ENCODE measurements at regions not wholly inside any gene's neighbourhood (a gene's known extent, or its start where the extent isn't known, plus 50 kb on each side); places are given as distances from the start of the nearest gene placed in this dataset.

DNA sequence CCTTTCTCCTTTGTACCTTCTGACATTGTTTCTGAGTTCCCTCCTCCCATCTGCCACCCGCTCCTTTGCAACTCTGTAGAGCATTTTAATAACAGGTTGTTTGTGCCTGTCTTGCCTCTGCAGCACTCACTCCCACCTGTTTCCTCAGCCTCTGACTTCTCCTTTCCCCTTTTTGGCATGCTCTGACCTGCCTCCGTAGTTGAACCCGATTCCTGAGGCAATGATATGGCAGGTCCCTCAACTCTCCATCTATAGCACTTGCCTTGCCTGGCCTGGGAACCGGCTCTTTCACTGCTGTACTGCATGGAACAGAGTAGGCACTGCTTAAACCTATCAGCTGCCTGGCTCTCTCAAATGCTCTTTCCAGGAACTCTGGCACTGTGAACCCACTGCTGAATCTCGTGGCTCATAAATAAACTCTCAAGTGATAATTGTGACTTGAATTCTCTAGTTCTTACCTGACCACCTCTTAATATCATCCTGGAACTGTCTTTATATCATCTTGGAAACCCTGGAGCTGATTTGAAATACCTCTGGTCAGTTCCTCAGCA, 50.3 kb downstream of the UTRN start:
- TF ChIP-seq, protein P1, sequence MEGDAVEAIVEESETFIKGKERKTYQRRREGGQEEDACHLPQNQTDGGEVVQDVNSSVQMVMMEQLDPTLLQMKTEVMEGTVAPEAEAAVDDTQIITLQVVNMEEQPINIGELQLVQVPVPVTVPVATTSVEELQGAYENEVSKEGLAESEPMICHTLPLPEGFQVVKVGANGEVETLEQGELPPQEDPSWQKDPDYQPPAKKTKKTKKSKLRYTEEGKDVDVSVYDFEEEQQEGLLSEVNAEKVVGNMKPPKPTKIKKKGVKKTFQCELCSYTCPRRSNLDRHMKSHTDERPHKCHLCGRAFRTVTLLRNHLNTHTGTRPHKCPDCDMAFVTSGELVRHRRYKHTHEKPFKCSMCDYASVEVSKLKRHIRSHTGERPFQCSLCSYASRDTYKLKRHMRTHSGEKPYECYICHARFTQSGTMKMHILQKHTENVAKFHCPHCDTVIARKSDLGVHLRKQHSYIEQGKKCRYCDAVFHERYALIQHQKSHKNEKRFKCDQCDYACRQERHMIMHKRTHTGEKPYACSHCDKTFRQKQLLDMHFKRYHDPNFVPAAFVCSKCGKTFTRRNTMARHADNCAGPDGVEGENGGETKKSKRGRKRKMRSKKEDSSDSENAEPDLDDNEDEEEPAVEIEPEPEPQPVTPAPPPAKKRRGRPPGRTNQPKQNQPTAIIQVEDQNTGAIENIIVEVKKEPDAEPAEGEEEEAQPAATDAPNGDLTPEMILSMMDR (IDR thresholded peaks at IDR 0.05; ENCODE audit: extremely low read depth, missing control alignments) = no peak
- no peak for DNase-seq (ENCODE audit: low spot score)

DNA sequence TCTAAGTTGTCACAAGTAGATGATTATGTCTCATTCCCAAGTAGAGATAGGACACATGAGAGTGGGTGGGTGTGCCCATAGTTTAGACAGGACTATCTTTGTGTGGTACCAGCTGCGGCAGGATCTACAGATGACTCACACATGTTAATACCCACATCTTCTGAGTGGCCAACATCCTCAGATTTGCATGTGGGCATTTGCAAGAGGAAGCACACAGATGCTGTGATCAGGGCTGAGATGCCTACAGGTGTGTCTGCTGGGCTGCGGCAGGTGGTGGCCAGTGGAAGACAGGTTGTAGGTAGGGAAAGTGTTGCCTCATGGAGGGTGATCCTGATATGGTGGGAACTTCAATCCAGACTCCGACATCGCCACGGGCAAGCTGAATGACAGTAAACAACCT, 50.8 kb downstream of the UTRN start:
- DNase-seq (ENCODE audit: low spot score) = no peak
- TF ChIP-seq, protein P1 (IDR thresholded peaks at IDR 0.05; ENCODE audit: extremely low read depth, missing control alignments) = no peak

DNA sequence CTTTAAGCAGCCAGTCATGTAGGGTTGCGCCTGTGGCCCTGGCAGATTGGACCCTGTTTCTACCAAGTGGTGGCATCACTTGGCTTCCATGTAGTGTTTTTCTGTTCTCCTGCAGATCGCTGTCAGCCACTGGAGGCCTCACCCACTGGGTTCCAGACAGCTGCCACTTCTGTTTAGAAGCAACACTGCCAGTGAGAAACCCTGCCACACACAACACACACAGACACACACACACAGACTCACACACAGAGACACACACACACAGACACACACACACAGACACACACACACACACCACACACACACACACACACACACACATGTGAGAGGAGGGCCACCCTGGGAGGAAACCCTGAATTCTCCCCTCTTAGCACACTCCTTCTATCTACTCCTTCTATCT, 51.8 kb downstream of the UTRN start:
- no peak for DNase-seq (ENCODE audit: low spot score)
- TF ChIP-seq, protein P1 (IDR thresholded peaks at IDR 0.05; ENCODE audit: extremely low read depth, missing control alignments) = no peak

DNA sequence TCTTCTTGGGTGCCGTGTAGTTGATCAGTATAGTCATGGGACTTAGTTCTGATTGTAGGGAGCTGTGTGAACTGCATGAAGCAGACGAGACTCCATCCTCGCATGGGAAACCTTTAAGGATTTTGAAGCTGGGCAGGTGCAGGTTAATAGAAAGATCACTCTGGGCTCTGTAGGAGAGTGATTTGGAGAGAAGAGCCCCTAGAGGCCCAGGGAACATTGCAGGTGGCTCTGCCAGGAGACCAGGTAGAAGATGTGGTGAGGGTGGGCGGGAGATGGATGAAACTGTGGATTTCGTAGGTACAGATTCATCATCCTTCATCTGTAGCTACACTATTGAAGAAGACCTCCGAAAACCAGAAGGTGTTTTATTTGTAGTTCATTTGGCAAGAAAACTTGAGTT, 53.3 kb downstream of the UTRN start:
- no peak for DNase-seq (ENCODE audit: low spot score)
- TF ChIP-seq, protein P1 (IDR thresholded peaks at IDR 0.05; ENCODE audit: extremely low read depth, missing control alignments) = no peak

DNA sequence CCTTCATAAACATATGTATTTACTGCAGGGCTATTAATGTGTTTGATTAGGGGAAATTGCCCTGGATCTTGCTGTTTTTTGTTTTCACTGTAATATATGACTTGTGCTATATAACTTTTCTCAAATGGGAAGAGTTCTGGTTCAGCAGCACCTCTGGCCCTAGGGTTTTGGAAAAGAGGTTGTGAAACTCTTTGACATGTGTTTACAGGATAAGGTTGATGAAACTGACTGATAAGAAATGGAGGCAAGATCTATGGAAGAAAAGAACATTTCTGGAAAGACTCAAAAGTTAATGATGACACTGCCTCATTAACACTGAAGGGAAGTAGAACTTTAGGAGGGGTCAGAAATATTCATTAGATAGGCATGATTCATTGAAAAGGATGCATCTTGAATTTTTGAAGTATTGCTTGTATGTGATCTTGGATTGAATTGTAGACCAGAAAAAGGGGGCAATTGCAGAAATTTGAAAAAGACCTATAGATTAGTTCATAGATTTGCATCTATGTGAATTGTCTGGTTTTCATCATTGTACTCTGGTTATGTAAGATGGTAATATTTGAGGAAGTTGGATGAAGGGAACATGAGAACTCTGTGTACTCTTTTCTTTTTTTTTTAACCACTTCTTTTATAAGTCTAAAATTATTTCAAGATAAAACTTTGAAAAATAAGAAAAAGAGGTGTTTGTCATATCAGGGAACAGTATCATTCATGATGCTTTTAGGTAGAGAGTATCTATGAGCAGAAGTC, 54.0 kb downstream of the UTRN start:
- DNase-seq (ENCODE audit: low spot score) = no peak
- TF ChIP-seq, protein P1 (IDR thresholded peaks at IDR 0.05; ENCODE audit: extremely low read depth, missing control alignments) = no peak

DNA sequence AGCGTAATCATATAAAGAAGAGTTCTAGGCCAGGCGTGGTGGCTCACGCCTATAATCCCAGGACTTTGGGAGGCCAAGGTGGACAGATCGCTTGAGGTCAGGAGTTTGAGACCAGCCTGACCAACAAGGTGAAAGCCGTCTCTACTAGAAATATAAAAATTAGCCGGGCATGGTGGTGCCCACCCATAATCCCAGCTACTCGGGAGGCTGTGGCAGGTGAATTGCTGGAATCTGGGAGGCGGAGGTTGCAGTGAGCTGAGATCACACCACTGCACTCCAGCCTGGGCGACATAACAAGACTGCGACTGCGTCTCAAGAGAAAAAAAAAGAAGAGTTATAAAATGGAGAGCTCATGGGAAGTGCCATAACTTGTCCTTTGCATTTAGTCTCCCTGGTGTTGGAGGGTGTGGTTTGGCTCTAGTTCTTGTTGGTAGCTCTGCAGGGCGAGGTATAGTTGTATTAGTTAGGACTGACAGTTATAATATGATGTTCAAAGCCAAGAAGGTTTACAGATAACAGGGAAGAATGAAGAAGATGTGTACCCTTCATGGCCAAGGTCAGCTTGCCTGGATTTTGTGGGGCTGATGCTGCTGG, 54.8 kb downstream of the UTRN start:
- TF ChIP-seq, protein P1 (IDR thresholded peaks at IDR 0.05; ENCODE audit: extremely low read depth, missing control alignments) = no peak
- no peak for DNase-seq (ENCODE audit: low spot score)

All from GM20000 (cell line).